Activated naive CD8-positive, alpha-beta T cell treated with anti-CD3 and anti-CD28 coated beads, Interleukin-2, amount 50 U/mL, for 16 hours (primary cell): ENCODE measurements at regions not wholly inside any gene's neighbourhood (a gene's known extent, or its start where the extent isn't known, plus 50 kb on each side); places are given as distances from the start of the nearest gene placed in this dataset.

Experiments used
- DNase-seq: peaks from one replicate; pipeline ENCODE4 v3.0.0-alpha.2; 2020; ENCODE audit warnings: low read depth, low spot score

DNA sequence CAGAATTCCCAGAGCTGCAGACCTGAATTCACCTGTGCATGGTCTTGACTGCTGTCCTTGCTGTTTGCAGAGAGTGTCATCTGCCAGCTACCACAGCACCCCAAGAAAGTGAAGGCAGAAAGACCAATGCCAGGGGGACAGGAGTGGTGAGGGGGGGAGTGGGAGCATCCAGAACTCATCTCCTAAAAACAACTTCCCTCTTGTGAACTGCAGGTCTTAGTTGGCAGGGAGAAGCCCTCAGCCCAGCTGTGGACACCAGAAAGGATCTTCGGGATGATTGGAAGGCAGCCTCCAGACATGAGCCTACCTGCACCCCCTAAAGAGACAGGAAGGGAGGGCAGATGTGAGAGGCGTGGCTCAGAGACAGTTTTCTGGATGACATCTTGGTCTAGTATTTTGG lies 615.8 kb upstream of the MGMT start:
- no peak for DNase-seq

DNA sequence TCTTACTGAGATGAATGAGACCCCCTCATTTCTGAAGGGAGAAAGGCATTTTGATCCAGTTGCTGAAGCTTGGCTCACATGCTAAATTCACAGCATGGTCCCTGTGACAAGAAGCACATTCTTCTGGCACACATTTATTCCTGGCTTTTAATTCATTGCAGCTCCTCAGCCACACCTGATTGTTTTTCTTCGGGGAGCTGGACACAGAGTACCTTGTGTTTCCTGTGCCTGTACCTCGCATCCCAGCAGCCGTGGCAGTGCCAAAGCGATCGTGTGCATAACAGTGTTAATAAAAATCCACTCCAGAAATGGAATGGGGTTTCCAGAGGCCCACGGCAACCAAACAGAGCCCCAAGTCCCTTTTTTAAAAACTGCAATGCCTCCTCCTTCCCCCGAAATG lies 615.3 kb upstream of the MGMT start:
- DNase-seq, result no peak

DNA sequence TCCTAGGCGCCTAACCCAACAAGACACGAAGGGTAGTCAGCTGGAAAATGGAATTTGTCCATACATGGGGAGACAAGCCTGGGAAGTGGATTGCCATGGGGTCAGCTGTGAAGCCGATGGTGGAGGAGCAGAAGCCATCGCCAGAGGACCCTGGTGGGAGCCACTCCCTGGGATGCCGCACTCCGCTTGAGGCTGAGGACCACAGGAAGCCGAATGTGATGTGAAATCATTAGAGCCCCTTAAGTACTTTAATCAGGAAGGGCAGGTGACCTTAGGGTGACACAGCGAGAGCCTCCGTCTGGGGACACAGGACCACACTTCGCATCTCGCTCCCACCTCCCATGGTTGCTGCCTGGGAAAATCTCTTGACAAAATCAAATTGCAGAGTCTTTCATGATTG lies 614.6 kb upstream of the MGMT start:
- DNase-seq, result no peak

DNA sequence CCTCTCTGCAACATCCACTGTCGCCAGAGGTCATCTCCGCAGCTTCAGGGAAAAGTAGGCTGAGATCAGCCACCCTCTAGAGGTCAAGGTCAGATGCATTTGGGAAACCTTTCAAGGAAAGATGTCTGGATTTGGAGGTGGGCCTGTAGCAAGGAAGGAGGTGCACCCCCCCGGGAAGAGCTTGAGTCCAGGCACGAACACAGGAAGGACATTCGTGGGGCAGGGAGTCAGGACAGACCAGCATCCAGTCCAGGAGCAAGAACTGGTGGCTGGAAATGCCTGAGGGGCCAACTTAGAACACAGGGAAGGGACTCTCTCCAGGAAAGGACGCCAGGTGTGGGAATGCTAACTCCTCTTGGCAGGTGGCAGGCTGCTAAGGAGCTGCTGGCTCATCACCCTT lies 614.1 kb upstream of the MGMT start:
- no peak for DNase-seq

DNA sequence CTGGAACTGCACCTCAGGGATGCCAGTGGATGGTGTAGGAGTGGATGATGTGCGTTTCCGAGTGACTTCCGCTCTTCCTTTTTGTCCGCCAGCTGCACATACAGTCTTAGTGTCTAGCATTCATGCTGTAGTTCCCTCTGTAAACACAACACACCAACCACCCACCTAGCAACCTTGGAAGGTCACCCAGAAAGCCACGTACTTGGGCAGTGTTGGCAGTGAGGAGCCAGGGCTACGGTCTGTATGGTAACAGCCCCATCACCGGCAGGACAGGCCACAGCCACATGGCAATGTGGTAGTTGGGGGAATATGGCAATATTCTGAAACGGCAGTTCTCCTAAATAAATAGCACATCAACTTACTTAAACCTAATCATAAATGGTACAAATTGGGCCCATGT lies 613.5 kb upstream of the MGMT start:
- DNase-seq, result no peak

DNA sequence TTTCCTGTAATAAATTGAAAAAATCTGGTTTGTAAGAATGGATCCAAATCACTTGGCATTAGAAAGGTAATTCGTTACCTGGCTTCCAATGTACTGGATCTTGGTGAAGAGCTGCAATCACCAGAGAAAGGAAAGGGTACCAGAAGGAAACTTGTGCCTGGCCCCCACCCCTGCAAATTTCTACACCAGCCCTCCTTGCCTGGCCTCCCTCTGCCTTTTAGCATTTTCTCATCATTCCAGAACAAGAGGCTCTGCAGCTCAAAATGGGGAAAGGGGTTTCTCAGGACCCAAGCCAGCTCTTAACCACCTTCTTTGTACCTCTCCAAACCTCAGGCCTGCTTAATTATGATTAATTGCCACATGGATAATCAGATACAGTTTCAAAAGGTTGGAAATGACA lies 612.8 kb upstream of the MGMT start:
- DNase-seq, result no peak

DNA sequence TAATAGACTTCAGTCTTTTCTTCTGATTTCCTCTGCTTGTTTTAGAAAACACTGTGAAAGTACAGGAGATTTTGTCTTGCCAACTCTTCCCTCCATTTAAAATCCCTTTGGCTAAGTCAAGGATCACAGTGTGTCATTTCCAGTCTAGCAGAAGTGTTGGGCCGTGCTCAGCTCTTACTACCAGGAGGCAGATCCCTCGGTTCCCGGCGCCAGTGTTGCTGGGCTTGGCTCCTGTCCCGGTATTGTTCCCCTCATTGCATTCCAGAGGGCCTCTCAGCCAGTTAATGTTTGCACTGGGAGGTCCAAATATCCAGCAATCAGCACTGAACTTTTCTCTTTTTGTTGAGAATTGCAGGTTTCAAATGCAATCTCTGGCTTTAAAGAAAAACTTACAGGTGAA lies 612.1 kb upstream of the MGMT start:
- no peak for DNase-seq

DNA sequence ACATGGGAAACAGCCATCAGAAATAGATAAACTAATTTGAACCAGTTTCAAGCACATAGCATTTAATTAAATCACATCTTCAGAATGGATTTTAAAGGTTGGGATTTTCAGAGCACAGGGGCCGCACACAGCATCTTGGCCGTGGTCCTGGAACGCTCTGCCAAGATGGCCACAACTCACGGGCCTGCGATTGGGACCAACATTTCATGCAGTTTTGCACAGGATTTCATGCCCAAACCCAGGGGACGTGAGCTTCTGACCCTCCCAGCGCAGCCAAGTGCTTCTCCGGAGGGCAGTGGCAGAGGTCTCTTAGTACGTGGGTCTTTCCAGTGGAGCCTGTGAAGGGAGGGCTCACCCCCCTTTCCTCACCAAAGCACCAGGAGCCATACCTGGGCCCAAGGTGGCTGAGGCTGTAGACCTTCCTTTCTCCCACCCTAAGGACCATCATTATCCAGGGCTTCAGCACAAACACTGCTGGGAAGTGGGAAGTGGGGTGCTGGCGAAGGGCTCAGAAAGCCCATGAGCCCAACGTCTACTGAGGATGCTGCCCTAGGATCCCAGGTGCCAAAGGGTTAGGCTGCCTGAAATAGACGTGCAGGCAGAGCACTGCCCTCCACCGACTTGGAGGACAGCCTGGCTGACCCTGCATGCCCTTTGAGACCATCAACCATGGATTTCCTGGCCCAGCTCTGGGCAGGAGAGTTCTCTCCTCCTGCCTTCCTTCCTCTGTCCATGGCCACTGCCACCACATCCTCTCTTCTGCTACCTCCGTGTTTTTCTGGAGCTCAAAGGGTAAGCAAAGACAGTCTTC lies 611.2 kb upstream of the MGMT start:
- DNase-seq, result no peak

DNA sequence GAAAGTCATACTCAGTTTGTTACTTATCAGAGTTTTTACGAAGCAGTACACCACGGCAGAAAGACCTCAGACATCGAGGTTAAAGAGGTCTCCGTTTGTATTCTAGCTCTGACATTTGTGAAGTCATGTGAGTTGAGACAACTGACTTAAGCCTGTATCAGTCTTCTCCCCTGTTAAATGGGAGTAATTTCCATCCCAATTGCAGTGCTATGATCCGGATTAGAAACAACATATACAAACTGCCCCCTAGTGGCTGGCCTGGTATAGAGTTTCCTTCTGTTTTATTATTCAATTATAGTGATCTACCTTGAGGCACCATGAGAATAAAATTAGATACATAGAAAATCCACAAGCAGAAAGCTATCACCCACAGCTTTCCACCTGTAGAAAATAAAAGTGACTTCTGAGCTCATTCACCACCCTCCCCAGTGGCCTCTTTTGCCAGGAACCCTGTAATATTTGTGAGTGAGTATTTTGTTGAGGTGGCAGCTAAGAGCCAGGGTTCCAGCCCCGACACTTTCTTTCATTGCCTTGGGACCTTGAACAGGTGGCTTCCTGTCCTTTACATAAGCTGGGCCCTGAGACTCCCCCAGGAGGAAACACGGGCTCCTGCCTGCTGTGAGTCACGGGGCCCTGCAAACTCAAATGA lies 607.2 kb upstream of the MGMT start:
- no peak for DNase-seq

DNA sequence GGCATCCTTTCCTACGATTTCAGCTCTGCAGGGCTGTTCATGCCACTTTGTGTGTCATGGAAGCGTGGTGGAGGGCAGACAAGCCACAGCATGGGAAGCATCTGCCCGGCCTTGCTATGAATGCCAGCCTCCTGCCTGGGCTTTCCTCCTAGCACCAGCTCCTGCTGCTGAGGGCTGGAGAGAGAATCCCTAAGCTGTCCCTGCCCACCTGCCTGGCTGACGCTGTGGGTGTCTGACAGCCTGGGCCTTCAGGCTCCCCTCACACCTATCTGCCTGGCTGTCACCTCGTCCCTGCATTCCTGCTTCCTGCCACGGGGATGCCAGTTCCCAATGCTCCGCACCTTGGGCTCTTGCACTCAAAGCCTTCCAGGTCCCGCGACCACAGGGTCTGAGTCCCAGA lies 606.5 kb upstream of the MGMT start:
- DNase-seq, result no peak

DNA sequence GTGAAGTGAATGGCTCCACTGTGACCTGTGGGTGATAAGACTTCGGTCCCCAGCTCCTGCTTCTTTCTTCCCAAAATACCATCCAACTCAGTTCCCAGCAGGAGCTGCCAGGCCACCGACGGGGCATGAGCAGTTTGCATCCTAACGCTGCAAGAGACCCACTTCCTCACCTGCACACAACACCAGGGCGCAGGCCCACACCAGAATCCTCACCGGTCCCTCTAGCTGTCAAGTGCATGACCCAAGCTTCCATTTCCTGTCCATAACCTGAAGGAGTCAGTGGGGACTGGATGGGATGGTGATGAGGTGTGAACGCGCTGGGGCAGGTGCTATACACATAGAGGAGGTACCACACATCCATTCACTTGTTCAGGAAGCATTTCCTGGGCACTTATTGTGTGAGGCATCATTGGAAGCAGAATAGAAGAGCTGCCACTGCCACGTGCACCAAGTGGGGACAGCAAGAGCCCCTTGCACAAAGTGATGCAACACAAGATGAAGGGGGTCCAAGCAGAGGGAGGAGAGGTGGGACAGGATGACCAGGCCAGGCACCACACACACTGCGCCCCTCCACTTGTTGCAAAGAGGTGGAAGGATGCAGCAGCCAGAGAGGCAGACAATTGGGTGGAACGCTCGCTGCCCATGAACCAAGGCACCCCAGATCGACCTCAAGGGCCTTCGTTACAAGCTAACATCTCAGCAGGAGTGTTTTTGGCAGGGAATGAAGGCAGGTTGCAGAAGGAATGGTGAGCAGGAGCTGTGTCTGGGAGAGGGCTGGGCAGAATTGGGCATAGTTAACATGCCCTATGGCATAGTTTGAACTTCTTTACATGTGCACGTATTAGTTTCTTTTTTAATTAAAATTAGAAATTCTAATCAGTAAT lies 605.8 kb upstream of the MGMT start:
- no peak for DNase-seq

DNA sequence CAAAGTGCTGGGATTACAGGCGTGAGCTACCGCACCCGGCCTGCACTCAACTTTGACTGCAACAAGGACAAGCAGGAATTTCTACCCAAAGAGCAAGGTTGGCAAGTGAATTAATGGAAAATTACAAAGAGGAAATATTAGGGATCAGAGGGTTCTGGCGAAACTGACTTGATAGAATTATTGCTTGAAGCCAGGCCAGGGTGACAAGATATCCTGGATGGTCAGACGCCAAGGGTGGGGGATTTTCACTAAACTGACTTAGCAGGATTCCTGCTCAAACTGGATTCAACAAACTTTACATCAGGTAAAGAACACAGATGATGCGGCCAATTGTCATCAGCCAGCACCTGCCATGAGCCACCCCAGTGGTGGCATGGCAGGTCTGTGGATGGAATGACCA lies 603.6 kb upstream of the MGMT start:
- no peak for DNase-seq

DNA sequence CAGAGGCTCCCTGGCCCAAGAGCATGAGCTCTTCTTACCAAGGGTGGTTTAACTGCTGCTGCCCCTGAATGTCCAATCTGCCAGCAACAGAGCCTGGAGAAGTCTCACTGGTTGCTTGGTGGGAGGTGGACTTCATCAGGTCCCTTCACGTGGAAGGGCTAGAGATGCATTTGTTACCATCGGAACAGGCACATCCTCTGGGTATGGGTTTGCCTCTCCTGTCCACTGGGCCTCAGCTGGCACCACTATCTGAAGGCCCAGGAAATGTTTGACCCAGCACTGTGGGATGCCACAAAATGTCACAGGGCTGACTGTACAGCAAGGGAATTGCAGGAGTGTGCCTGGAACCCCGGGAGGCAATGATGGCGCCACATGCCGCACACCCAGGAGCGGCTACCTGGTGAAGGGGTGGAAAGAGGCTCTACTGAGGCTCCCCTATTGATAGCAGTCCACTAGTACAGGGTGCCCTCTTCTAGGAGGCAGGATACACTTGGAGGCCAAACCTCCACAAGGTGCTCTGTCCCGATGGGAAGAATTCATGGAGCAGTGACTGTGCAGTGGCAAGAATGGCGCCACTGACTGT lies 603.1 kb upstream of the MGMT start:
- DNase-seq, result no peak

DNA sequence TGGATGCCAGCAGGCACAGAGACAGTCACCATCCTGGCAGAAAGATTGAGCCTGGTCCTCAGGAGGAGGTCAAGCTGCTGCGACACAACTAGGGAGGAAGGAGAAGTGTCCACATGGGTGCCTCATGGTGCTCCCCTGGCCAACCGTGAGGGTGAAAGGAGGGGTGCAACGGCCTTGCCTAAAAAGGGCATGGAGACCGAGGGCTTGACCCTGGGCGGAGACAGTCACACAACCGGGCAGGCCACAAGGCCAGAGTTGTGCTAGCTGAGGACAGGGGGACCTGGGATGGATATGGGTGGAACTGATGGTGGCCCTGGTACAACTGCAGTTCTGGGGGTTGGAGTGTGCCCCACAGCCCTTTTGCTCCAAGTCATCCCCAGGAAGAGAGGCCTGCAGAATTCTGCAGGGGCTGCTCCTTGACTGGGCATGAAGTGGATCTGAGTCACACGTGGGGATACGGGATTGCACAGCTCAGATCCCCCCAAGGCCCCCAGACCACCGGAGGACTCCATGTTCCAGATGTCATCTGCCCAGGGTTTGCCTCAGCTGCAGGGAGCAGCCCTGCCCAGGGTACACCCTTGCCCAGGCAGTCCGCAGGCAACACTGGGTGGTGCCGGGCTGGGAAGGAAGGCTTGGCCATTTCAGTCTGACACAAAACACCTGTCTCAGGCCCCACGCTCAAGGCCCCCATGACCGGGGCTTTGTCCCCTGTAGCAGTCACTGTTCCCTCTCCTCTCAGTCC lies 602.3 kb upstream of the MGMT start:
- DNase-seq, result no peak

DNA sequence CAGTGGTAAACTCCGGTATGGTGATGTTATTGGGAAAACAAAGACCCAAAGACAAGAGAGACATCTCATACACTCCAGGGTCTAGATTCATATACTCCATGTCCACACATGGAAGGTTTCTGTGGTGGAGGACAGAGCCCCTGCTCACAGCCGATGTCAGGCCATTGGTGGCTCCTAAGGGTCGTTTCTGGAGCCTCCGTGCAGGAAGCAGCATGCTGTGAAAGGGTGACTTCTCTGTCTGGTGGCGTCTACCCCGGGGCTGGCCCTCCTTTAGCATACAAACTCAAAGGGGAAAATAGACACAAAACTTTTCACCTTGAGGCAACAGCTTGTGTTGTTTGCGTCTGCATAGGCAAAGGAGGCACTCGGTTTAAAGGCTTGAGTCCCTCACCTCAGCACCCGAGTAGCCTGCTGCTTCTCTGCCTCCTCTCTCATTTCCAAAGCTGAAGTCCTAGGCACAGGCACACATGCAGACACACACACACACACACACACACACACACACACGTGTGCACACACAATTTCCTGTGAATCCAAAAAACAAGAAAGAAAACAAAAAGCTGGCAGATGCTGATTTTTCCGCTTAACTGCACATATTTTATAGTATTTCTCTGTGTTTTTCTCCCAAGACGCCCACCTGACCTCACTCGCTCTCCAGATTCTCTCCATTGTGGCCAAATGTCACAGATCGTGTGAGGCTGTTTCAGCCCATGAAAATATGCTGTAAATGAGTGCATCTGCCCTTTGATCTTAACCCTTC lies 601.4 kb upstream of the MGMT start:
- DNase-seq, result no peak

DNA sequence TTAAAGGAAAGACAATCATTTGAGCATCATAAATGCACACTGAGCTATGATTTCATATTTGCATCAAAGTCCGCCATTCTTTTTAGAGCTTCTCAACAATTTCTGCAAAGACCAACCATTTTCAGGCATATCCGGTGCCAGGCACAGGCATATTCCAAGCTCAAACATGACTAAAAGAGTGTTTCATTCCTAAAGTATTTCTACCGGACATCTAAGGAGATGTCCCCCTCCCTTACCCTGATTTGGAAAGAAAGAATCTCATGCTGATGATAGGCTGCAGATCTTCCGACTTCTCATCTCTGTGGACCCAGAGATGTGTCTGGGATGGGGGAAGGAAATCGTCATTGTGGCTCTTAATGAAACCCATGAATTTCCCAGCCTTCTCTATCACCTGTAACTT lies 600.5 kb upstream of the MGMT start:
- DNase-seq, result no peak

DNA sequence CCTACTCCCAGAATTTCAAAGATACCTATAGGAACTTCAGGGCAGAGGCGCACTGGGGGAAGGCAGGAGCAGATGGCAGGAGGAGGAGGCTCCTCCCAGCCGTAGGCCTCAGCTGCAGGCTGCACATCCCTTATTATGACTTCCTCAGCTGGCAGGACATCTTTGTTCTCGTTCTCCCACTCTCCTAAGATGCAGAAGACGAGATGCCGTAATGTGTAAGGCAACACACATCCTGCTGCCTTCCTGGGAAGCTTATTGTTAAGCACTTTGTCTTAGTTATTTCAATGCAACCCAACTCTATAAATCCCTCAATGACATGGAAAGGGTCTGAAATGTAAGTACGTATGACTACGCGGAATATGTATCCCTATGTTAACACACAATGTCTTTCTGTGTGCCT lies 599.8 kb upstream of the MGMT start:
- DNase-seq, result no peak

DNA sequence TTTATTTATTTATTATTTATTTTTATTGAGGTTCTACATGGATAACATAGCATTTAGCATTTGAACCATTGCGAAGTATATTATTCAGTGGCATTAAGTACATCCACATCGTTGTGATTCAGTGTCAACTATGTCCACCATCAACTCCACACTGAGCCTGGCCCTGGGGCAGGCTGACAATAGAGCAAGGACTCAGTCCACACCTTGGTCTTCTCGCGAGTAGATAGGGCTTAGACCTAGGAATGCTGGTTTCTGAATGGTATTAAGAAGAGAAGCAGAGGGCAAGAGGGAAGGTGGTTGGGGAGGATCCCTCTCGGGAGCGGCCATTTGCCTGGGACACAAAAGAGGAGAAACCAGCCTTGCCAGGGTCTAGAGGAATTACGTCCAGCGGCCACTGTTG lies 599.2 kb upstream of the MGMT start:
- no peak for DNase-seq

DNA sequence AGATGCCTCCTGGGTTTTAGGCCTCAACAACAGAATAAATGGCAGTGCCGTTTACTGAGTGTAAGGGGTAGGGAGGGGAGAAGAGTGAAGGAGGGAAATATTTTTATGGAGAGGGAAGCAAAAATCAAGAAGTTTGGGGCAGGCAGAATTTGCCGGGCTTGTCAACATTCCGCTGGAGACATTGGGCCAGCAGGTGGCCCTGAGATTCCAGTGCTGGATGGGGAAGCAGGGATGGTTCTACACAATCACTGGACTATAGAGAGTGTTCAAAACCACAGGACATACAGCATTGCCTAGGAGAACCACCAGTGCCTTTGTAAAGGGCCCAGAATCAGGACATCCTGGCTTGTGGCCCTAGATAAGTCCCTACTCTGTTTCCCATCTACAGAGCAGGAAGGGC lies 598.6 kb upstream of the MGMT start:
- DNase-seq, result no peak

DNA sequence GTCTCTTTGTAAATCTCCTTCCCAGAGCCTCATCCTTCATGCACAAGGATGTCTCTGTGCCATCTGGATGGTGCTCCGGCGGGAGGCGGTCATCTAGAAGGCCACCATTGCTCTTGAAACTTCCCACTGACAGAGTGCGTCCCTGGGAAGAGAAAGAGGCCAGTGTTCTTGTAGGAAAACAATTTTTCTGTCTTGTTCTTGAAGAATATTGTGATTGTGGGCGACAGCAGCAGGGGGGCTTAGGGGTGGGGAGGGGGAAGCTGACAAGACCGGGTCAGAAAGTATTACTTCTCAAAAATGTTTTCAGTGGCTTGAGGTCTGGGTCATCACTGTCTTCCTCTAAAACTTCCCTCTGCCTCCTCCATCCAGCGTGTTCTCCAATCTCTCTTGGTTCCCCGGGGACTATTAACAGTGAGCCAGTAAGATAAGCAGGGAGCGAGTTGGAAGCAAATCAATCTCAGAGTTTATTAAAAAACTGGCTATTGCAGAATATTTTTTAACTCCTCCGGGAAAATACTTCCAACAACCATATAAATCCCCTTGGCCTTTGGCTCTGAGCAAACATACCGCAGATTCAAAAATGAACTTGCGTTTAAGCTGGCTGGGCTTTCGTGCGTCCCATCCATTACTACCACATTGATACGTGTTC lies 597.8 kb upstream of the MGMT start:
- no peak for DNase-seq
